Frontal cortex (tissue), 3 donors: ENCODE measurements at regions not wholly inside any gene's neighbourhood (a gene's known extent, or its start where the extent isn't known, plus 50 kb on each side); places are given as distances from the start of the nearest gene placed in this dataset.
"Not testable (repeated sequence)": the region's sequence is repeated elsewhere in the genome, so short reads cannot be mapped to it uniquely, and the experiment has no call there.

ENCODE experiments used
- DNase-seq, 2 donors: peaks; one replicate each; pipeline ENCODE4 v3.0.0; 2012; ENCODE audit warnings: low spot score in 2 of 2
- FAIRE-seq: peaks from 2 replicates; lab custom pipeline; 2012; peaks lifted over from hg19 to GRCh38; lab: Jason Lieb, UNC
- donor health status: control.
- donor health status: control.
- donor health status: control.

DNA sequence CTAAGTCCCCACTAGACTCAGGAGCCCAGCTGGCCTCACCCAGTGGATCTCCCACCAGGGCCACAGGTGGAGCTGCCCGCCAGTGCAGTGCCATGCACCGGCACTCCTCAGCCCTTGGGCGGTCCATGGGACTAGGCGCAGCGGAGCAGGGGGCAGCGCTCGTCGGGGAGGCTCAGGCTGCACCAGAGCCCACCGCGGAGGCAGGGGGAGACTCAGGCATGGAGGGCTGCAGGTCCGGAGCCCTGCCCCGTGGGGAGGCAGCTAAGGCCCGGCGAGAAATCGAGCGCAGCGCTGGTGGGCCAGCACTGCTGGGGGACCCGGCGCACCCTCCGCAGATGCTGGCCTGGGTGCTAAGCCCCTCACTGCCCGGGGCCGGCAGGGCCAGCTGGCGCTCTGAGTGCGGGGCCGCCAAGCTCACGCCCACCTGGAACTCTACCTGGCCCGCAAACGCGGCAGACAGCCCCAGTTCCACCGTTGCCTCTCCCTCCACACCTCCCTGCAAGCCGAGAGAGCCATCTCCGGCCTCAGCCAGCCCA is 1275.2 kb upstream of the CNTN5 start:
- FAIRE-seq (no peak), DNase-seq (no peak)

DNA sequence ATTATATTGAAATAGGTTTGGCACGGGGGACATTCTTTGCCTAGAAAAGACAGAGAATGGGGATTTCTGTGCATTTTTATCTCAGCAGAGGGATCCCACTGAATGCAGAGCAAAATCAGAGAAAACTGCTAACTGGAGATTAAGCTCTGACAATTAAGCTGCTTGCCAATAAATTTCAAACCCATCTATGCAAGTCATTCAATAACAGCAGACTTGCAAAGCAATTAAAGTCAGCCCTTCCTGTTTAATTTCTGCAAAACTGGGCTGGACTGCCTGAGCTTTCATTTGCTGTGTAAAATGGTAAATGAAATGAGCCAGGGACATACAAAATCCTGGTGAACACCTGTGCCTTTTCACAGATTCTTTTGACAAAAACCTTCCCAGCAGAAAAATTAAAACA is 1273.9 kb upstream of the CNTN5 start:
- DNase-seq (no peak), FAIRE-seq (no peak)

DNA sequence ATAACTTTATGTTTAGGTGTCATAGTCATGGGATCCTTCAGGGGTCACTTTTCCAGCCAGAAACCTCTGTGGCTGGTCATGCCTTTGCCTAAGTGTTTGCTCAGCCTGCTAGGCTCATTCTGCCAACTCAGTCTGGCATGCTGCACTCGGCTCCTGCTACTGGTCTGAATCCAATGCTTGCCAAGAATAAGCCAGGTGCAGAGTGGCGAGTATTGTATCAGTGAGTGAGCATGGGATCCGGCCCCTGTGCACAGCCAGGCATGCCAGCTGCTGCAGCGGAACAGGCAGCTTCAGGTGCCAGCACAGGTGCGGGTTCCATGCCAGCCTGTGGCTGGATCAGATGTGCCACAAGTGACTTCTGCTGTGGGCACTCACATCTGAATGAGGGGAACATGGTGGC is 1269.3 kb upstream of the CNTN5 start:
- DNase-seq (no peak), FAIRE-seq (no peak)

DNA sequence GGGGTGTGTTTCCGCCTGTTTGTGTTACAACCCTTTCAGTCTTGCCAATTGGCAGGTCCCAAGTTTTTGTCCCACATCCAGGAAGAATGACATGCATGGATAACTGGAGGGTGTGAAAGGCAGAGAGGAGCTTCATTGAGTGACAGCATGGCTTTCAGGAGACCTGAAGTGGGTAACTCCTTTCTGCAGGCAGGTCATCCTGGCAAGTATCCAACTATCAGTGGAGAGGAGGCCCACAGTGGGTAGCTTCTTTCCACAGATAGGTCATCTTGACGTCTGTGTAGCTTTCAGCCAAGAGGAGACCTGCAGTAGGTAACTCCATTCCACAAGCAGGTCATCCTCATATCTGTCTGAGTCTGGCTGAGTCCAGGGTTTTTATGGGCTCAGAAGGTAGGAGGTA is 1268.8 kb upstream of the CNTN5 start:
- DNase-seq, result no peak
- FAIRE-seq, result no peak

DNA sequence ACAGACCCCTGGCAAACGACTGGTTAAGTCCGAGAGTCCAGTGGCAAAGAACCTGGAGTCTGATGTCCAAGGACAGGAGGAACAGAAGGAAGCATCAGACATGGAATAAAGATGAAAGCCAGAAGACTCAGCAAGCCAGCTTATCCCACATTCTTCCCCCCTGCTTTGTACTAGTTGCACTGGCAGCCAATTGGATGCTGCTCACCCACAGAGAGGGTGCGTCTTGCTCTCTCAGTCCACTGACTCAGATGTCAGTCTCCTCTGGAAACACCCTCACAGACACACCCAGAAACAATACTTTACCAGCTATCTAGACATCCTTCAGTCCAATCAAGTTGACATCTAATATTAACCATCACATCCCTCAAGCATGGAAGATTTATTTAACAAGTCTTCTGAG is 1265.8 kb upstream of the CNTN5 start:
- FAIRE-seq (no peak), DNase-seq (no peak)

DNA sequence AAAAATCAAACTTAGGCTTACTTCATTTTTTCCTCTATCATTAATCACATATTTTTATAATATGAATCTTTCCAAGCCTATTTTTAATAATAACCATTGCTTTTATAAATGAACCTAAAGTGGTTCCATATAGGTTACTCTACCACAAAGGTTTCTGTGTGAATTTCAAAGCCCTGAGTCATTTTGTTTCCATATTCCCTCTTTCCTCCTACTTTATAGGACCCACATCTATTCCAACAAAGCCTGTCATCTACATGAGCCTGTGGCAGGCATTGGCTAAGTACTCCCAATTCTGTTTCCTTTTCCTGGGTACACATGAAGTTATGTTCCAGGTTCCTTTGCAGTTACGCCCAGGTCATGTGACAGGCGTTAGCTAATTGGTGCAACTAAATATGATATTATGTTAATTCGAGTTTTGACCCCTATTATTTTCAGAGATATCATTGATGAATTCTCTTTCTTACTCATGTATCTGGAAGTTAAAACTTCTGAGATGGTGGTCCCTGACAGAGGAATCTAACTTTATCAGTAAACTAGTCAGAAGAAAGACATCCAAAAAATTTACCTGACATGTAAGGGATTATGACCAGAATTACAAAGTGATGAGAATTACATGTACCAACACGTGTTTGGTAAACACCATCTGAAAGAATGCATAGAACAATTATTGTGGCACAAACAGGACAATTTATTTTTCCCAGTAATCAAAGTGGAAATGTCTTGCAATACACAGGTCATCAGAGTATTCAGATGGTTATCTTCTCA is 1264.0 kb upstream of the CNTN5 start:
- FAIRE-seq, result no peak

DNA sequence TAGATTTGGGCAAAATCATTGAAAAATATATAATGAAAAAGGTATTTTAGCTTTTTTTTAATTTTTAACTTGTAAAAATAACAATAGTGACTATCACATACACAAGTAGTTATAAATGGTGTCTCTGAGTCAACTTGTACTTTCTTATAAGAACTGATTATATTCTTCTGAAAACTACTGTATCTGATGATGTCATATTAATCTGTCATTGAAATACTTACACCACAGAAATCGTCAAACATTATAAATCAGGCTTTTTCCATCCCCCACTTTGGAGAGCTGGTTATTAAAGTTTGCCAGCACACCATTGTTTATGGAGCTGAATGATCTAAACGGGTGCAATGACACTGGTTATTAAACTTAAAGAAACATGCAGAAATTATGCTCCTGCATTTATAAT is 1259.6 kb upstream of the CNTN5 start:
- DNase-seq, result no peak
- FAIRE-seq, result no peak

More for the DNA sequence above, 1264.0 kb upstream of the CNTN5 start:
- DNase-seq, result no peak

DNA sequence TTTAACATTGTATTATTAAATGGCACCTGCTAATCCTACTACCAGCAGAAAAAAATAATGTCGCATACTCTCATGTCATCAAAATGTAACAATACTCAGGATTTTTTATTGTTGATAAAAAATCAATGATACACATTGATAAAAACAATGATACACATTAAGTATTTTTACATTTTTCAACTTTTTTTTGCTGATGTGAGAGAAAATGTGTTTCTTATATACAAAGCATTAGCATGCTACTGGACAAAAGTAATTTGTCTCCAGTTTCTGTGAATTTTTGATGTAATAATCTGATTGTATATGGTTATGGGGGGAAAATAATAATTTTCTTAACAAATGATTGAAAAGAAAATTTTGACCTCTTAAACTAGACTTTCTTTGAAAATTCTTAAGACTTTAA is 1256.6 kb upstream of the CNTN5 start:
- FAIRE-seq (no peak), DNase-seq (no peak)

DNA sequence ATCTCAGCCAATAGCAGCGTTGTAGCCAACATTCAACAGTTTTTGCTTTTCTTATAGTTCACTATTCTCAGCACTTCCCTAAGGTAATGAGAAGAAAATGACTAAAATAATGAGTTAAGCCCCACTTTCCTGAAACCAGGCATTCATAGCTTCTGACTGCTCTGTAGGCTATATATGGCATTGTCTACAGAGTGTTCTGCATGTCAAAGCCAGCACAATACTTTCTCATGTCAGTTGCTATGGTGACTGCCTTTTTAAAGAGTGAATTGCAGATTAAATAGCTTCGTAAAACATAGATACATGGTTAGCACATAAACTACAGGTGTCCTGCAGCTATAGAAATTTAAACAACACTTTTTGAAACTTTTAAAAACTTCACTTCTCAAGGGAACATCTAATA is 1256.1 kb upstream of the CNTN5 start:
- FAIRE-seq (no peak), DNase-seq (no peak)

DNA sequence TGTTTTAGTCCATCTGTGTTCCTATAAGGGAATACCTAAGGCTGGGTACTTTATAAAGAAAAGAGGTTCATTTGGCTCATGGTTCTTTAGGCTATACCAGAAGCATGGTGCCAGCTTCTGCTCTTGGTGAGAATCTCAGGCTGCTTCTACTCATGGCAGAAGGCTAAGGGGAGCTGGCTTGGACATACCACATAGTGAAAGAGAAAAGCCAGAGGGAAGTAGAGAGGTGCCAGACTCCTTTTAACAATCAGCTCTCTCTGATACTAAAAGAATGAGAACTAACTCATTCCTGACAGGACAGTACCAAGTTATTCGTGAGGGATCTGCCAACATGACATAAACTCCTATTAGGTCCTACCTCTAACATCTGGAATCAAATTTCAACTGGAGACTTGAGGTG is 1250.2 kb upstream of the CNTN5 start:
- FAIRE-seq, result no peak

DNA sequence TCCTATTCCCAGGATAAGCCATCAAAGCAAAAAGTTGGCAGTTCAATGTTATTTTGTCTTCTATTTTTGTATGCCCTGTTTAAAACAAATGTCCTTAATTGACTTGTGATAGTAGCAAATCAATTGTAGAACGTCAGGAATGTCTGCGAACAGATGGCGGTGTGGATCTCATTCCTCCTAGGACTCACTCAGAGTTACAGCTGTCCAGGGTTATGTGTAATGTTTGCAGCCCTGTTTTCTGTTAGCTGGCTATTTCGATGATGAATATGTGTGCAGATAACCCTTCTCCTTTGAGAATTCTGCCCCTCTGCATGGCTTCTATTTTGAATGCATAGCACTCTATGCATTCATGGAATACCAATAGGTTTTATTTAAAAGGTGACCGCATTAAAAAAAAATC is 1248.0 kb upstream of the CNTN5 start:
- no peak for DNase-seq
- no peak for FAIRE-seq

More for the DNA sequence above, 1250.2 kb upstream of the CNTN5 start:
- no peak for DNase-seq

DNA sequence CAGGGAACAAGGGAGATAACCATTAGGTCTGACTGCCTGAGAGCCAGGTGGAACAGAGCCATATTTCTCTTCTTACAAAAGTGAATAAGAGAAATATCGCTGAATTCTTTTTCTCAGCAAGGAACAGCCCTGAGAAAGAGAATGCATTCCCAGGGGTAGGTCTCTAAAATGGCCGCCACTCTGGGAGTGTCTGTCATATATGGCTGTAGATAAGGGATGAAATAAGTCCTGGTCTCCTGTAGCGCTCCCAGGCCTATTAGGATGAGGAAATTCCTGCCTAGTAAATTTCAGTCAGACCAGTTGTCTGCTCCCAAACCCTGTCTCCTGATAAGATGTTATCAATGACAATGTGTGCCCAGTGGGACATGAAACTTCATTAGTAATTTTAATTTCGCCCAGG is 1236.4 kb upstream of the CNTN5 start:
- not testable (repeated sequence) for FAIRE-seq, DNase-seq

DNA sequence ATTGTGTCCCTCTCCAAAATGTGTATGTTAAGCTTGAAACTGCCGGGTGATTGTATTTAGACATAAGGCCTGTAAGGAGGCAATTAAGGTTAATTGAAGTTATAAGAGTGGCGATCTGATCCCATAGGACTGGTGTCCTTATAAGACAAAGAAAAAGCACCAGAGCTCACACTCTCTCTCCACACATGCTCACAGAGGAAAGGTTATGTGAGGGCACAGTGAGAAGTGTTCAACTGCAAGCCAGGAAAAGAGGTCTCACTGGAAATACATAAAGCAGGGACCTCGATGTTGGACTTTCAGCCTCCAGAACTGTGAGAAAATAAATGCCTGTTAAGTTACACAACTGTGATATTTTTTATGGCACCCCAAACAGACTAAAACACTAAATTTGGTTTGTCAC is 1233.8 kb upstream of the CNTN5 start:
- DNase-seq (no peak), FAIRE-seq (no peak)

DNA sequence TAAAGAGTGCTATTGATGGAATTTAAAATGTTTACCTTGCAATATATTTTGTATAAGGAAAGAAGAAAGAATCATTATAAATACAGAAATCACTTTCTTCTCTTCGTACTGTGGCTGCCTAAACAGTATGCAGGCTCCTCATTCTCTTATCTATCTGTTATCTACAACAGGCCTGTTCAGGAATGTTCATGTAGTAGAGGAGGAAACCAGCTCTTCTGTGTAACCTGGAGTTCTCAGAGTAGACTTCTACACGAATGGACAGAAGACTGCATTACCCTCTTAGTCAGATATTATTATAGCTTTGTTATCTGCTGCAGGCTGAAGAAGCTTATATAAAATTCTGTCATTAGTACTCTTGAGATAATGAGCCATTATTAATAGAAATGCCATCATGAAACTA is 1225.9 kb upstream of the CNTN5 start:
- FAIRE-seq (no peak), DNase-seq (no peak)

DNA sequence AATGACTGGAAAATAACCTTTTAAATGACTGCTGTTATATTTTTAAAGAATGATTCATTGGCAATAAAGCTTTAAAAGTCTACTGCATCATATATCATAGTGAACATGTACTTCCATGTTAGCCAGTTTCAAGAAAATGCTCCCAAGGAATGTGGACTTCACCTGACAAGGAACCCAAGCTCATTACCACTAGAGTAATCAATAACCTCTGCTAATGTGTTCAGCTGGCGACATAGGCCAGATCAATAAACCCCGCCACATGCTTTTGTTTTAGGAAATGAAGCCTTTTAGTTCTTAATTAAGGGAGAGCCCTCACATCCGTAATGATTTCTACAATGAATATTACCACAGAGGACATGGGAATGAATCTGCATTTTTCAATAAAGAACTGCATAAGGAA is 1219.9 kb upstream of the CNTN5 start:
- DNase-seq (no peak), FAIRE-seq (no peak)

DNA sequence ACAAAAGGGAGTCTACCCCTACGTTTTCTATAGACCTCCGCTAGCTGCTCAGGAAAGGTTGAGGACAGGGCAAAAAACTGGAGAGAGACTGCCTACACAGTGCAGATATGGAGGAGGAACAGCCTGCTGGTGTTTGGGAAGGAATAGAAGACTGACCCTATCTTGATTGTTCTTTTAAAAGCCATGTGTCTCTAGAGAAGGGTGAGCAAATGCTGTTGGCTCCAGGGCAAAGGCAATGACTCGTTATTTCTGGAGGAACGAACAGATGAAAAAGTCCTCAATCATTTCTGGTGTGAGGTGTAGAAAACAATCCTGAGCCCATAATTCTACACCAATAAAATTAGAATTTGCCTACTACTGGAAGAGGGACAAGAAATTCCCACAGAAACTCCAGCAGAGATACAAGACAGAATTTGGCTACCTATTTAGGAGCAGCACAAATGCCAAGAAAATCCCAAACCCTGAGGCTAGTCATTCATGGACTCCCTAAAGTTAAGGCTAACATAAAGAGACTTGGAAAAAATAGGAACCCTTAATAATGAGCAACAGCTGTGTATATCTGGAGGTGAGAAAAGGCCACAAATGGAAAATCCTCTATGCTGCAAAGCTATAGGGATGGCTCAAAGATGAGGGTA is 1206.3 kb upstream of the CNTN5 start:
- DNase-seq, result no peak
- no peak for FAIRE-seq

DNA sequence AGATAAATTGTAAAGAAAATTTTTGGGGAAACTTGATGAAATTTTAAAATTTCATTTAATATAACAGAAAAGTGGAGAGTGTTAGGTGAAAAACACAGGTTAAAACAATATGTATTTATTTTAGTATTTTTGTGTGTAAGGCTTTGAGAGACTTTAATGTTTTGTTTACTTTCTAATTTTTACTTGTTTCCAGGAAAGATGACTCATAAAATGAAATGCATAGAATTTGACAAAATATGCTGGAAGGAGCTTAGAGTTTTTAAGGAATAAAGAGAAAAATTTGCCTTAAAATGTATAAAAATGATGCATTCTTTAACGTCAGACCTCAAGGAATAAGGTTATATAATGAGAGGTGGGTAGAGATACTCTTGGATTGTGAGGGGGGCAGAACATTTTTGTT is 1205.1 kb upstream of the CNTN5 start:
- FAIRE-seq, result no peak
- DNase-seq, result no peak

DNA sequence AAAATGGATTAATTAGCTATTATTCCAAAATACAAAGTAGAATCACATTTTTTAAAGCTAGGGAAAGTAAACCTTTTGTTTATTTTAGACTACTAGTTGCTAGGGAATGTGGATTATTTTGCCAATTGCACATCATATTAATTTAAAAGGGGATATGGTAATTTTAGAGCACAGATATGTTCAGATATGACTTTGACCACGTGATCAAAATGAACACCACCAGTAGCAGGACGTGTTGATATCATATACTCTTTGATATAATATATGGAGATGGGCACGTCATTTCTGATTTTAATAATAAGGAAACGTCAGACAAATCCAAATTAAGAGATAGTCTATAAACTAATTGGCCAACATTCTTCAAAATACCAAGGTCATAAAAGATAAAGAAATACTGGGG is 1188.3 kb upstream of the CNTN5 start:
- FAIRE-seq (no peak), DNase-seq (no peak)

DNA sequence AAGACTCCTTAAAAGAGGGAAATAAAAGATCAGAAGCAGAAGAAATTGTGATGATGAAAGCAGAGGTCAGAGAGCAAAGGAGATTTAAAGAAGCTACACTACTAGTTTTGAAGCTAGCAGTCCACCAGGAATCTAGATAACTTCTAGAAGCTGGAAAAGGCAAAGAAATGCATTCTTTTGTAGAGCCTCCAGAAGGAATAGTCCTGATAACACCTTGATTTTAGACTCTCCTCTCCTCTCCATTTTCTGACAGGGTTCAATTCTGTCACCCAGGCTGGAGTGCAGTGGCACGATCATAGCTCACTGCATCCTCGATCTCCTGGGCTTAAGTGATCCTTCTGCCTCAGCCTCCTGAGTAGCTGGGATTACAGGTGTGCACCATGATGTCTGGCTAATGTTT is 1187.3 kb upstream of the CNTN5 start:
- DNase-seq, result no peak
- no peak for FAIRE-seq

DNA sequence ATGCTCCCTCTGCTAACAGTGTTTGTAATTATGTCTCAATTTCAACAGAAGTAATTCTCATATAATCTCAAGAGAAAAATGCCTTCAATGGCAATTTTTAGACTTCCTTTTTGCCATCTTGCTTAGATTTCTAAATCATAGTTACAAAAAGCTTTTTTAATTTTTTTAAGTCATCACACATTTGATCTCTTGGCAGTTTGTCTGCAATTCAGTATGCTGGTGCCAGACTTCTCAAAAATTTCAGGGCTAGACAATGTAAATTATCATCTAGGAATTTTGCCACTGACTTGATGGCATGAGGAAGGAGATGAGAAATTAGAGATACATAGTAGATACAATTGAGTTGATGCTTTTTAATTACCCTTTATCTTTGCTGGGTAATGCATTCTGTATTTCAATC is 1176.7 kb upstream of the CNTN5 start:
- FAIRE-seq, result no peak
- no peak for DNase-seq

DNA sequence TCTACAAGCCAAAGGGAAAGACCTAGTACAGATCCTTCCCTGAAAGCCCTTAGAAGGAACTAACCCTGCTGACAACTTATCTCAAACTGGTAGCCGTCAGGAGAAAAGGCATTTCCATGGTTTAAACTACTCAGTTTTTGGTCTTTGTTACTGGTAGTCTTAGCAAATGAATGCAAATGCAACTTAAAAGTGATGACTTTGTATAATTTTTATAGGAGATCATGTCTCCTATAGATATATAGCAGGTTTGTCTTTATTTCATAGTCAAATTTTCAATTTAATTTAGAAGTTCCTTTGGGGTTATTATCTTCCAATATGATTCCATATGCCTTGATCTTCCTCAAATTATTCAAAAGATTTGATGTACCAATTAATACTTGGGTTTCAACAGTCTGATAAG is 1173.0 kb upstream of the CNTN5 start:
- FAIRE-seq, result no peak

DNA sequence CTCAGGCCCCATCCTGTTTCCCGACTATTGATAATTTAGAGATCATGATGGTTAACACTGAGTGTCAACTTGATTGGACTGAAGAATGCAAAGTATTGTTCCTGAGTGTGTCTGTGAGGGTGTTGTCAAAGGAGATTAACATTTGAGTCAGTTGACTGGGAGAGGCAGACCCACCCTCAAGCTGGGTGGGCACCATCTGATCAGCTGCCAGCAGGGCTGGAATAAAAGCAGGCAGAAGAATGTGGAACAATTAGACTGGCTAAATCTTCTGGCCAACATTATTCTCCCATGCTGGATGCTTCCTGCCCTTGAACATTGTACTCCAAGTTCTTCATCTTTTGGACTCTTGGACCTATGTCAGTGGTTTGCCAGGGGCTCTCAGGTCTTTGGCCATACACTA is 1170.0 kb upstream of the CNTN5 start:
- FAIRE-seq, result no peak
- no peak for DNase-seq

More for the DNA sequence above, 1173.0 kb upstream of the CNTN5 start:
- no peak for DNase-seq
